DND-41 (cell line): ENCODE measurements at regions not wholly inside any gene's neighbourhood (a gene's known extent, or its start where the extent isn't known, plus 50 kb on each side); places are given as distances from the start of the nearest gene placed in this dataset.

Experiments
- ATAC-seq: fragments of 200-7000 bp; cut with Tn5 transposase; 3 replicates; pipeline ENCODE4 v1.9.1; 2021; ENCODE audit warnings: low read depth; ENCODE audit not compliant: insufficient read depth
- DNase-seq: peaks from one replicate; pipeline ENCODE4 v3.0.0-alpha.2; 2020
- H2AFZ ChIP-seq: 2 replicates; pipeline ENCODE4 v1.6.0; 2012; ENCODE audit warnings: low read depth, low read length
- H3K27ac ChIP-seq: 2 replicates; pipeline ENCODE4 v1.5.1; 2012; ENCODE audit warnings: low read length, inconsistent platforms
- H3K27me3 ChIP-seq: fragments of 200-600 bp; sonication (generic); 2 replicates; pipeline ENCODE4 v1.6.0; 2012; ENCODE audit warnings: low read length, mild to moderate bottlenecking, inconsistent platforms; ENCODE audit not compliant: insufficient read depth, poor library complexity
- H3K36me3 ChIP-seq: 2 replicates; pipeline ENCODE4 v1.5.1; 2012; ENCODE audit warnings: low read length, inconsistent platforms; ENCODE audit not compliant: insufficient read depth
- H3K4me1 ChIP-seq: 2 replicates; pipeline ENCODE4 v1.5.1; 2012; ENCODE audit warnings: mild to moderate bottlenecking, low read length; ENCODE audit not compliant: insufficient read depth
- H3K4me2 ChIP-seq: 2 replicates; pipeline ENCODE4 v1.6.0; 2012; ENCODE audit warnings: mild to moderate bottlenecking, moderate library complexity, low read length, inconsistent platforms; ENCODE audit not compliant: insufficient read depth
- H3K4me3 ChIP-seq, 2 experiments: fragments of 200-600 bp in 1 of 2; shearing (Covaris generic) in 1 of 2; 2 replicates each; pipeline ENCODE4 v1.5.1; 2012 to 2016; ENCODE audit warnings: inconsistent platforms in 2 of 2, low read length in 2 of 2, mild to moderate bottlenecking in 2 of 2, low read depth in 1 of 2, moderate library complexity in 1 of 2
- H3K79me2 ChIP-seq: 2 replicates; pipeline ENCODE4 v1.6.0; 2012; ENCODE audit warnings: low read length, inconsistent platforms; ENCODE audit not compliant: insufficient read depth
- H3K9ac ChIP-seq: 2 replicates; pipeline ENCODE4 v1.6.0; 2012; ENCODE audit warnings: low read depth, mild to moderate bottlenecking, inconsistent platforms, low read length, moderate library complexity
- H3K9me3 ChIP-seq: 2 replicates; pipeline ENCODE4 v1.5.1; 2012; ENCODE audit warnings: low read length, moderate library complexity, mild to moderate bottlenecking, inconsistent platforms; ENCODE audit not compliant: insufficient read depth, severe bottlenecking
- H4K20me1 ChIP-seq: 2 replicates; pipeline ENCODE4 v1.6.0; 2012; ENCODE audit warnings: low read length; ENCODE audit not compliant: insufficient read depth
- CTCF ChIP-seq: IDR thresholded peaks from 2 replicates; pipeline ENCODE4 v1.5.1; 2012; ENCODE audit warnings: borderline replicate concordance, low read length, moderate library complexity, mild to moderate bottlenecking; ENCODE audit not compliant: poor library complexity, severe bottlenecking; ENCODE audit errors: extremely low read depth
- EZH2 ChIP-seq: IDR thresholded peaks from 3 replicates; pipeline ENCODE4 v1.6.1; 2012; ENCODE audit warnings: borderline replicate concordance, low read depth, mild to moderate bottlenecking, moderate library complexity, low read length, inconsistent platforms; ENCODE audit not compliant: severe bottlenecking

- no peak for ATAC-seq
- no peak overlapping the region for H3K4me2 ChIP-seq
Measured at GRCh38 chr12:67754933-67755697, 106.6 kb downstream of the DYRK2 start.

GRCh38 chr12:67757651-67758050 is 109.1 kb downstream of the DYRK2 start:
- H3K4me1 ChIP-seq, result no peaks in the 10 kb centered on the region
- no peaks in the 10 kb centered on the region for H4K20me1 ChIP-seq
- no peak overlapping the region for H3K9ac ChIP-seq
- TF ChIP-seq CTCF (no peak), EZH2 (no peak)
- H3K9me3 ChIP-seq, result no peaks in the 10 kb centered on the region
- no peaks in the 10 kb centered on the region for H3K79me2 ChIP-seq
- H3K36me3 ChIP-seq, result no peaks in the 10 kb centered on the region
- DNase-seq, result no peak
- no peaks in the 10 kb centered on the region for H3K27me3 ChIP-seq
- no peak overlapping the region for H3K4me3 ChIP-seq
- H3K27ac ChIP-seq, result no peak overlapping the region
- H3K4me2 ChIP-seq, result no peak overlapping the region
- H2AFZ ChIP-seq, result no peak overlapping the region
- no peak for ATAC-seq

More at GRCh38 chr12:67754933-67755697, 106.6 kb downstream of the DYRK2 start:
- H2AFZ ChIP-seq, result no peak overlapping the region
- no peaks in the 10 kb centered on the region for H3K27me3 ChIP-seq
- no peaks in the 10 kb centered on the region for H3K9me3 ChIP-seq
- no peaks in the 10 kb centered on the region for H3K36me3 ChIP-seq
- no peak for TF ChIP-seq CTCF
- no peak for TF ChIP-seq EZH2
- no peak overlapping the region for H3K4me3 ChIP-seq
- no peaks in the 10 kb centered on the region for H3K79me2 ChIP-seq
- no peak overlapping the region for H3K27ac ChIP-seq
- no peak overlapping the region for H3K9ac ChIP-seq
- no peaks in the 10 kb centered on the region for H4K20me1 ChIP-seq
- DNase-seq, result no peak
- H3K4me1 ChIP-seq, result no peaks in the 10 kb centered on the region

GRCh38 chr12:67758119-67758518 is 109.6 kb downstream of the DYRK2 start:
- H3K27me3 ChIP-seq, result no peaks in the 10 kb centered on the region
- H3K4me3 ChIP-seq, result no peak overlapping the region
- TF ChIP-seq EZH2, result no peak
- no peak for TF ChIP-seq CTCF
- H3K27ac ChIP-seq, result no peak overlapping the region
- H3K9ac ChIP-seq, result no peak overlapping the region
- H2AFZ ChIP-seq, result no peak overlapping the region
- no peaks in the 10 kb centered on the region for H3K36me3 ChIP-seq
- no peaks in the 10 kb centered on the region for H3K4me1 ChIP-seq
- H3K79me2 ChIP-seq, result no peaks in the 10 kb centered on the region
- DNase-seq (no peak), ATAC-seq (no peak)
- no peaks in the 10 kb centered on the region for H3K9me3 ChIP-seq
- H4K20me1 ChIP-seq, result no peaks in the 10 kb centered on the region
- no peak overlapping the region for H3K4me2 ChIP-seq
